H1 (cell line): ENCODE measurements at regions not wholly inside any gene's neighbourhood (a gene's known extent, or its start where the extent isn't known, plus 50 kb on each side); places are given as distances from the start of the nearest gene placed in this dataset.

ENCODE experiments used
- CTCF ChIA-PET: fragments of 300-600 bp; sonication (Branson Sonifier 250); formaldehyde crosslinking; loops from one replicate; lab custom pipeline; 2021; ENCODE audit not compliant: partially characterized antibody; lab: Charles Lee
- POLR2A ChIA-PET: fragments of 300-600 bp; sonication (Branson Sonifier 250); formaldehyde crosslinking; loops from one replicate; lab custom pipeline; 2021; ENCODE audit warnings: inconsistent platforms; ENCODE audit not compliant: partially characterized antibody; lab: Charles Lee
- DNase-seq, 2 experiments: peaks; one replicate each; pipeline versions ENCODE4 v3.0.0 to v3.0.0-alpha.2; 2010 to 2022; ENCODE audit warnings: low spot score in 2 of 2, low read depth in 1 of 2, mixed read lengths in 1 of 2
- FAIRE-seq: peaks from 2 replicates; lab custom pipeline; 2011; peaks lifted over from hg19 to GRCh38; lab: Jason Lieb, UNC
- H2AFZ ChIP-seq: 2 replicates; pipeline ENCODE4 v1.8.1; 2012; ENCODE audit warnings: low read length, inconsistent platforms
- H2AK5ac ChIP-seq: 2 replicates; pipeline ENCODE4 v1.6.1; 2013; ENCODE audit warnings: low read depth, low read length
- H2BK120ac ChIP-seq: replicated peaks from 2 replicates; pipeline ENCODE3; 2013; ENCODE audit warnings: low read depth, low read length, inconsistent platforms
- H2BK12ac ChIP-seq: 2 replicates; pipeline ENCODE4 v1.6.1; 2013; ENCODE audit warnings: low read depth, low read length
- H2BK15ac ChIP-seq: 2 replicates; pipeline ENCODE4 v1.6.1; 2013; ENCODE audit warnings: low read length
- H2BK20ac ChIP-seq: 2 replicates; pipeline ENCODE4 v1.6.1; 2013; ENCODE audit warnings: low read length
- H2BK5ac ChIP-seq: 2 replicates; pipeline ENCODE4 v1.6.1; 2013; ENCODE audit warnings: low read depth, low read length
- H3K14ac ChIP-seq: 2 replicates; pipeline ENCODE4 v1.6.1; 2013; ENCODE audit warnings: inconsistent platforms; ENCODE audit not compliant: insufficient read length
- H3K18ac ChIP-seq: 2 replicates; pipeline ENCODE4 v1.6.1; 2013; ENCODE audit warnings: low read length; ENCODE audit errors: extremely low read depth
- H3K23ac ChIP-seq: 2 replicates; pipeline ENCODE4 v1.6.1; 2013; ENCODE audit warnings: inconsistent platforms; ENCODE audit not compliant: insufficient read length
- H3K23me2 ChIP-seq: 2 replicates; pipeline ENCODE4 v1.6.1; 2013; ENCODE audit warnings: low read depth, low read length
- H3K27ac ChIP-seq: 2 replicates; pipeline ENCODE4 v1.6.1; 2011; ENCODE audit warnings: low read depth, low read length, inconsistent platforms
- H3K27me3 ChIP-seq, 4 experiments: replicated peaks in 1 of 4; 1 replicate in 1 of 4; 2 replicates in 3 of 4; pipeline versions ENCODE4 v1.6.1 to v1.8.1; 2011 to 2013; ENCODE audit warnings: low read length in 3 of 4, mild to moderate bottlenecking in 3 of 4, inconsistent platforms in 2 of 4, mixed read lengths in 2 of 4, moderate library complexity in 1 of 4; ENCODE audit not compliant: control insufficient read depth in 3 of 4, insufficient read depth in 3 of 4; ENCODE audit errors: extremely low read depth in 1 of 4
- H3K36me3 ChIP-seq, 4 experiments: 2 replicates each; pipeline versions ENCODE4 v1.6.1 to v1.8.1; 2011 to 2013; ENCODE audit warnings: mild to moderate bottlenecking in 4 of 4, low read length in 3 of 4, moderate library complexity in 2 of 4, control low read depth in 1 of 4, inconsistent platforms in 1 of 4; ENCODE audit not compliant: insufficient read depth in 4 of 4, control insufficient read depth in 2 of 4
- H3K4ac ChIP-seq: replicated peaks from 2 replicates; pipeline ENCODE3; 2013; ENCODE audit warnings: low read length, low read depth, mixed read lengths, inconsistent platforms; ENCODE audit not compliant: insufficient read length
- H3K4me1 ChIP-seq, 4 experiments: replicated peaks in 1 of 4; 1 replicate in 1 of 4; 2 replicates in 3 of 4; pipeline versions ENCODE4 v1.6.1 to v1.8.1; 2011 to 2013; ENCODE audit warnings: low read length in 3 of 4, inconsistent platforms in 2 of 4, mixed read lengths in 1 of 4; ENCODE audit not compliant: insufficient read depth in 4 of 4, control insufficient read depth in 3 of 4
- H3K4me2 ChIP-seq, 2 experiments: 2 replicates each; pipeline versions ENCODE4 v1.6.1 to v1.8.1; 2011 to 2013; ENCODE audit warnings: low read depth in 2 of 2, low read length in 2 of 2, control low read depth in 1 of 2, inconsistent platforms in 1 of 2, mild to moderate bottlenecking in 1 of 2; ENCODE audit not compliant: insufficient read depth in 1 of 2
- H3K4me3 ChIP-seq, 4 experiments: fragments of 200-600, 300-600 bp in 1 of 4; sonication (generic), shearing (Covaris generic), sonication (Bioruptor Twin) in 1 of 4; 2 replicates each; pipeline versions ENCODE4 v1.5.1 to v1.8.1; 2011 to 2016; ENCODE audit warnings: low read length in 4 of 4, low read depth in 3 of 4, control low read depth in 2 of 4, inconsistent platforms in 2 of 4, mild to moderate bottlenecking in 2 of 4, mixed read lengths in 1 of 4, moderate library complexity in 1 of 4; ENCODE audit not compliant: insufficient read depth in 2 of 4; ENCODE audit errors: extremely low read depth in 1 of 4
- H3K56ac ChIP-seq: replicated peaks from 2 replicates; pipeline ENCODE3; 2013; ENCODE audit warnings: low read depth, mild to moderate bottlenecking, mixed read lengths, low read length, inconsistent platforms; ENCODE audit not compliant: insufficient read length
- H3K79me1 ChIP-seq: 2 replicates; pipeline ENCODE4 v1.6.1; 2013; ENCODE audit warnings: low read depth, low read length, control low read depth
- H3K79me2 ChIP-seq, 2 experiments: 2 replicates each; pipeline versions ENCODE4 v1.6.1 to v1.8.1; 2012 to 2013; ENCODE audit warnings: low read length in 2 of 2, mild to moderate bottlenecking in 2 of 2, inconsistent platforms in 1 of 2; ENCODE audit not compliant: insufficient read depth in 2 of 2, control insufficient read depth in 1 of 2
- H3K9ac ChIP-seq, 4 experiments: replicated peaks in 1 of 4; 1 replicate in 1 of 4; 2 replicates in 3 of 4; pipeline versions ENCODE4 v1.6.1 to v1.8.1; 2011 to 2013; ENCODE audit warnings: low read depth in 3 of 4, low read length in 3 of 4, control low read depth in 2 of 4, mild to moderate bottlenecking in 2 of 4, moderate library complexity in 2 of 4, inconsistent platforms in 1 of 4; ENCODE audit errors: extremely low read depth in 1 of 4
- H3K9me3 ChIP-seq, 2 experiments: 2 replicates each; pipeline versions ENCODE4 v1.6.1 to v1.8.1; 2012 to 2013; ENCODE audit warnings: mild to moderate bottlenecking in 2 of 2, moderate library complexity in 2 of 2, control low read depth in 1 of 2, inconsistent platforms in 1 of 2, low read depth in 1 of 2, low read length in 1 of 2, mixed read lengths in 1 of 2; ENCODE audit not compliant: insufficient read depth in 2 of 2
- H4K20me1 ChIP-seq, 2 experiments: replicated peaks in 1 of 2; 2 replicates each; pipeline versions ENCODE3 to v1.8.1; 2011 to 2013; ENCODE audit warnings: inconsistent platforms in 2 of 2, low read length in 2 of 2, mild to moderate bottlenecking in 1 of 2; ENCODE audit not compliant: insufficient read depth in 2 of 2, control insufficient read depth in 1 of 2
- H4K5ac ChIP-seq: 2 replicates; pipeline ENCODE4 v1.6.1; 2013; ENCODE audit warnings: low read length, low read depth, mixed read lengths, inconsistent platforms; ENCODE audit not compliant: insufficient read length
- H4K8ac ChIP-seq: 2 replicates; pipeline ENCODE4 v1.8.0; 2013; ENCODE audit warnings: mild to moderate bottlenecking, moderate library complexity, low read length, inconsistent platforms; ENCODE audit not compliant: insufficient read depth; ENCODE audit errors: extremely low read depth
- H4K91ac ChIP-seq: replicated peaks from 2 replicates; pipeline ENCODE3; 2013; ENCODE audit warnings: low read length, mixed read lengths, inconsistent platforms; ENCODE audit not compliant: insufficient read length
- CHD1 ChIP-seq: IDR thresholded peaks from 2 replicates; pipeline ENCODE4 v1.6.1; 2012; ENCODE audit warnings: low read depth, low read length, improper control_type of control experiment
- MAFK ChIP-seq: IDR thresholded peaks from 2 replicates; pipeline ENCODE4 v1.6.1; 2012; ENCODE audit warnings: low read depth, mild to moderate bottlenecking, improper control_type of control experiment, low read length
- NRF1 ChIP-seq: IDR thresholded peaks from 2 replicates; pipeline ENCODE4 v1.6.1; 2011; ENCODE audit warnings: mild to moderate bottlenecking, low read depth, low read length, improper control_type of control experiment
- POLR2A ChIP-seq, 2 experiments: IDR thresholded peaks; 1 replicate in 1 of 2; 2 replicates in 1 of 2; pipeline ENCODE4 v1.6.1; 2011; ENCODE audit warnings: low read depth in 2 of 2, low read length in 2 of 2, mild to moderate bottlenecking in 2 of 2; ENCODE audit errors: control extremely low read depth in 1 of 2
- RXRA ChIP-seq: IDR thresholded peaks from 2 replicates; pipeline ENCODE4 v1.6.1; 2011; ENCODE audit warnings: low read depth, mild to moderate bottlenecking, low read length, moderate library complexity; ENCODE audit not compliant: insufficient read depth
- SRF ChIP-seq: IDR thresholded peaks from 2 replicates; pipeline ENCODE4 v1.6.1; 2011; ENCODE audit warnings: mild to moderate bottlenecking, low read depth, low read length, moderate library complexity
- WGBS, 2 experiments: shearing (Covaris generic) in 1 of 2; methylation state at CpG; one replicate each; pipeline versions ENCODE4 v1.1.6 to v1.1.7; 2013 to 2015; ENCODE audit warnings: low lambda C conversion rate in 2 of 2, mixed read lengths in 2 of 2, inconsistent platforms in 1 of 2, low coverage in 1 of 2, missing lambda C conversion rate in 1 of 2; ENCODE audit not compliant: insufficient replicate concordance in 2 of 2, insufficient coverage in 1 of 2, insufficient read length in 1 of 2; ENCODE audit errors: extremely low coverage in 1 of 2, missing lambda C conversion rate in 1 of 2; 5-methylcytosine and 5-hydroxymethylcytosine counted together
- TF ChIP-seq, protein P1 (sequence below): IDR thresholded peaks from 2 replicates; pipeline ENCODE4 v1.6.1; 2012; ENCODE audit warnings: inconsistent platforms

DNA sequence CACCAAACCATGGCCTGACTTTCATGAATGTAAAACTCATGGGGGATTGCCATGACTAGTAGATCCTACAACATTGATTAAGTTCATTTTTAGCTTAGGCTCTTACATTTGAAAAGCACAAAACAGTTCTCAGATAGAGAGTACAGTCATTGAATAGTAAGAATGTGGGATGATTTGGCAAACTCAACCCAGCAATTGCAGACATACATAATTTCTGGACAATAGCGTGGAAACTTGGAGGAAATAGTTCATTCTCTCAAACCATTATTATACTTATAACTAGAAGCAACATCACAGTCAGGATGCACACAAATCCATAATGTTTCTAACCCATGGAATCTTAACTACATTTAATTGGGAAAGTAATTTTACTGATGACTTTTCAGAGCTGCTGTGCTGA is 598.2 kb downstream of the LMO4 start:
- Histone ChIP-seq H3K23me2 (no peaks in the 10 kb centered on the region), H3K9me3 (peaks cover 0 to 5% of the 10 kb centered on the region in 2 experiments; a peak in 1 of 4 replicates), H3K9ac (no peak overlapping the region), H4K20me1 (no peaks in the 10 kb centered on the region), H2BK5ac (no peak overlapping the region), H3K79me2 (no peaks in the 10 kb centered on the region), H3K4me1 (no peaks in the 10 kb centered on the region), H3K56ac (no peak overlapping the region), H3K36me3 (no peaks in the 10 kb centered on the region), H4K91ac (no peak overlapping the region), H2BK20ac (no peak overlapping the region), H3K4me3 (no peak overlapping the region), H3K14ac (no peak overlapping the region), H4K8ac (no peak overlapping the region), H3K27me3 (no peaks in the 10 kb centered on the region), H3K27ac (no peak overlapping the region), H3K23ac (no peak overlapping the region), H2AFZ (no peak overlapping the region), H3K18ac (no peak overlapping the region), H2BK120ac (no peak overlapping the region), H3K4ac (no peak overlapping the region), H2AK5ac (no peak overlapping the region), H2BK15ac (no peak overlapping the region), H4K5ac (no peak overlapping the region), H3K4me2 (no peak overlapping the region), H3K79me1 (no peaks in the 10 kb centered on the region)
- FAIRE-seq (no peak), DNase-seq (no peak)
- 100% methylated on average over 1 of the region's 1 CpG; no CpG with 5 or more reads in 1 of the 2 experiments for whole genome bisulfite sequencing, 2 experiments
- ChIA-PET POLR2A (no interaction called here), CTCF (interaction anchor here (0.9 to 1.6 kb wide), 2 partner anchors 135 to 241 kb away, joined by 3 read pairs; no protein-coding TSS in a partner anchor)
- TF ChIP-seq POLR2A (IDR thresholded peaks at IDR 0.05; ENCODE audit: control extremely low read depth in 1 of 2, low read depth in 2 of 2, low read length in 2 of 2) (no peak), CHD1 (no peak), MAFK (no peak), SRF (no peak), RXRA (no peak), NRF1 (no peak)
- TF ChIP-seq, protein P1, sequence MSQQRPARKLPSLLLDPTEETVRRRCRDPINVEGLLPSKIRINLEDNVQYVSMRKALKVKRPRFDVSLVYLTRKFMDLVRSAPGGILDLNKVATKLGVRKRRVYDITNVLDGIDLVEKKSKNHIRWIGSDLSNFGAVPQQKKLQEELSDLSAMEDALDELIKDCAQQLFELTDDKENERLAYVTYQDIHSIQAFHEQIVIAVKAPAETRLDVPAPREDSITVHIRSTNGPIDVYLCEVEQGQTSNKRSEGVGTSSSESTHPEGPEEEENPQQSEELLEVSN = no peak
- TF ChIP-seq, all 59 proteins: peak for 0
- no peak overlapping the region for H2BK12ac ChIP-seq
